ENCODE measurements at regions not wholly inside any gene's neighbourhood (a gene's known extent, or its start where the extent isn't known, plus 50 kb on each side); places are given as distances from the start of the nearest gene placed in this dataset.

DNA sequence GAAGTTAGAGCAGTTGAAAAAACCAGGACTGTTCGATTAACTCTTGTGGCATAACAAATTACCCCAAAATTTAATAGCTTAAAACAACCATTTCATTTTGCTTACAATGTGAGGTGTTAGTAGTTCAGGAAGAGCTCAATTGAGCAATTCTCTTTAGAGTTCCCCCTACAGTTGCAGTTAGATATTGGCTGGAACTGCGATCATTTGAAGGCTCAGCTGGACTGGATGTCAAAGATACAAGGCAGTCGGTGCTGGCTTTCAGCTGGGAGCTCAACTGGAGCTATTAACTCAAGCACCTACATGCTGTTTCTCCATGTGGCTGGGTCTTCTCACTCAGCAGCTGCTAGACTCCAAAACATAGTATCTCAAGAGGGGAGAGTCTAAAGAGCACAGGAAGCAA is 96.0 kb upstream of the LOC128125822 start:
- H3K4me2 ChIP-seq, result no peak overlapping the region
- peak overlapping the region; percentile 26 for H3K27ac ChIP-seq
- H3K9me2 ChIP-seq (replicated peaks; ENCODE audit: insufficient read depth), result no peaks in the 10 kb centered on the region
- no peaks in the 10 kb centered on the region for H3K79me2 ChIP-seq
- H3K27me3 ChIP-seq, result no peaks in the 10 kb centered on the region
- no peaks in the 10 kb centered on the region for H3K36me3 ChIP-seq (replicated peaks; ENCODE audit: insufficient read depth, low read depth)
- H2AFZ ChIP-seq, result no peak overlapping the region
- H3K4me3 ChIP-seq, result no peak overlapping the region
- H3K9me3 ChIP-seq (ENCODE audit: low read depth), result no peaks in the 10 kb centered on the region
- TF ChIP-seq, protein P1, sequence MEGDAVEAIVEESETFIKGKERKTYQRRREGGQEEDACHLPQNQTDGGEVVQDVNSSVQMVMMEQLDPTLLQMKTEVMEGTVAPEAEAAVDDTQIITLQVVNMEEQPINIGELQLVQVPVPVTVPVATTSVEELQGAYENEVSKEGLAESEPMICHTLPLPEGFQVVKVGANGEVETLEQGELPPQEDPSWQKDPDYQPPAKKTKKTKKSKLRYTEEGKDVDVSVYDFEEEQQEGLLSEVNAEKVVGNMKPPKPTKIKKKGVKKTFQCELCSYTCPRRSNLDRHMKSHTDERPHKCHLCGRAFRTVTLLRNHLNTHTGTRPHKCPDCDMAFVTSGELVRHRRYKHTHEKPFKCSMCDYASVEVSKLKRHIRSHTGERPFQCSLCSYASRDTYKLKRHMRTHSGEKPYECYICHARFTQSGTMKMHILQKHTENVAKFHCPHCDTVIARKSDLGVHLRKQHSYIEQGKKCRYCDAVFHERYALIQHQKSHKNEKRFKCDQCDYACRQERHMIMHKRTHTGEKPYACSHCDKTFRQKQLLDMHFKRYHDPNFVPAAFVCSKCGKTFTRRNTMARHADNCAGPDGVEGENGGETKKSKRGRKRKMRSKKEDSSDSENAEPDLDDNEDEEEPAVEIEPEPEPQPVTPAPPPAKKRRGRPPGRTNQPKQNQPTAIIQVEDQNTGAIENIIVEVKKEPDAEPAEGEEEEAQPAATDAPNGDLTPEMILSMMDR (IDR thresholded peaks at IDR 0.05; ENCODE audit: poor library complexity), result no peak
- TF ChIP-seq EZH2 (IDR thresholded peaks at IDR 0.05; ENCODE audit: borderline replicate concordance) (no peak), EZH2phosphoT487 (IDR thresholded peaks at IDR 0.05; ENCODE audit: low read depth, severe bottlenecking, unreplicated experiment) (no peak)
- no peaks in the 10 kb centered on the region for H4K20me1 ChIP-seq (ENCODE audit: insufficient read depth, poor library complexity, severe bottlenecking)
- DNase-seq (ENCODE audit: low spot score), result peak; percentile 25
- WGBS (ENCODE audit: low lambda C conversion rate, missing lambda C conversion rate), result 48% methylated on average over 3 of the region's 3 CpGs
- no peaks in the 10 kb centered on the region for H3K4me1 ChIP-seq (ENCODE audit: insufficient read depth)

DNA sequence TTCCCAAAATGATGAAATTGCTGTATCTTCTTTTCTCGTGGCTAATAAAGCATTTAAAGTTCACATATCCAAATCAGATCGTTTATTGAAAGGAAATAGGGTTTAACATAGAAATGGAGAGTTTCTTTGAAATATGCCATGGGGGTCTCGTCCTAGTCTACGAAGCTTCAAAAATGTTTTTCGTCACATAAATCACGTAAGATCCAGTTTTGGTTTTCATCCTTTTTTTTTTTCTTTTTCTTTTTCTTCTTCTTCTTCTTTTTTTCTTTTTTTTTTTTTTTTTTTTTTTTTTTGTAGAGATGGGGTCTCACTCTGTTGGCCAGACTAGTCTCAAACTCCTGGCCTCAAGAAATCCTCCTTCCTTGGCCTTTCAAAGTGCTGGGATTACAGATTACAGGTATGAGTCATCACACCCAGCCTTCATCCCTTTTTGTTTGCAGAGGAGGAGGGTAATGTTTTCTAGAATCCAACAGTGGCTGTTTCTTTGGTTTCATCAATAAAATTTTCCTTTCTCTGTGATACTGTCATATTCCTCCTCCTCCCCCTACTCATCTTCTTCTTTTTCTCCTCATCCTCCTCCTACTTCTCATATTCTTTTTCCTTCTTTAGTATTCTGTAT is 94.7 kb upstream of the LOC128125822 start:
- DNase-seq (ENCODE audit: low spot score), result no peak
- no peaks in the 10 kb centered on the region for H3K79me2 ChIP-seq
- H3K9me2 ChIP-seq (replicated peaks; ENCODE audit: insufficient read depth), result no peaks in the 10 kb centered on the region
- H4K20me1 ChIP-seq (ENCODE audit: insufficient read depth, poor library complexity, severe bottlenecking), result no peaks in the 10 kb centered on the region
- no peaks in the 10 kb centered on the region for H3K4me1 ChIP-seq (ENCODE audit: insufficient read depth)
- WGBS (ENCODE audit: low lambda C conversion rate, missing lambda C conversion rate), result 95% methylated on average over 6 of the region's 6 CpGs
- no peak overlapping the region for H3K27ac ChIP-seq
- no peaks in the 10 kb centered on the region for H3K9me3 ChIP-seq (ENCODE audit: low read depth)
- H2AFZ ChIP-seq, result no peak overlapping the region
- H3K27me3 ChIP-seq, result no peaks in the 10 kb centered on the region
- TF ChIP-seq EZH2 (IDR thresholded peaks at IDR 0.05; ENCODE audit: borderline replicate concordance), result no peak
- TF ChIP-seq, protein P1 (IDR thresholded peaks at IDR 0.05; ENCODE audit: poor library complexity), result no peak
- TF ChIP-seq EZH2phosphoT487 (IDR thresholded peaks at IDR 0.05; ENCODE audit: low read depth, severe bottlenecking, unreplicated experiment), result no peak
- no peak overlapping the region for H3K4me2 ChIP-seq
- no peaks in the 10 kb centered on the region for H3K36me3 ChIP-seq (replicated peaks; ENCODE audit: insufficient read depth, low read depth)
- no peak overlapping the region for H3K4me3 ChIP-seq

DNA sequence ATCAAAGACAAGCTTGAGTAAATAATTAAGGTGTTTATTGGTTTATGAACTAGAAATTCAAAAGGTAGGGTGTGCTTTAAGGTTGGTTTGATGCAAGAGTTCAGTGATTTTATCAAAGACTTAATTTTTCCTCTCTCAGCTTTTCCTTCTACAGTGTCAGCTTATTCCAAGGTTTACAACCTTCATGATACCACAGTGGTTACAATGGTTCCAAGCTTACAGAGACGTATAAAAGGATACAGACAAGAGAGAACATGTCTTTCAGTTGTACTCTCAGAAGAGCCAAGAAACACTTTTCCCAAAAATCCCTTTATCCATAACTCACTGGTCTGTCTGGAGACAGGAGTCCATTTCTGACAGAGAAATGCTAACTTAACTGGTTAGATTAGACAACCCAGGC is 93.5 kb upstream of the LOC128125822 start:
- Histone ChIP-seq H3K27me3 (no peaks in the 10 kb centered on the region), H3K9me2 (replicated peaks; ENCODE audit: insufficient read depth) (no peaks in the 10 kb centered on the region), H3K36me3 (replicated peaks; ENCODE audit: insufficient read depth, low read depth) (no peaks in the 10 kb centered on the region), H3K4me2 (no peak overlapping the region), H4K20me1 (ENCODE audit: insufficient read depth, poor library complexity, severe bottlenecking) (no peaks in the 10 kb centered on the region), H2AFZ (no peak overlapping the region), H3K4me1 (ENCODE audit: insufficient read depth) (no peaks in the 10 kb centered on the region), H3K9me3 (ENCODE audit: low read depth) (no peaks in the 10 kb centered on the region), H3K79me2 (no peaks in the 10 kb centered on the region), H3K4me3 (no peak overlapping the region), H3K27ac (peak overlapping the region; percentile 21)
- DNase-seq (ENCODE audit: low spot score), result no peak
- TF ChIP-seq EZH2 (IDR thresholded peaks at IDR 0.05; ENCODE audit: borderline replicate concordance) (no peak), EZH2phosphoT487 (IDR thresholded peaks at IDR 0.05; ENCODE audit: low read depth, severe bottlenecking, unreplicated experiment) (no peak)
- TF ChIP-seq, protein P1 (IDR thresholded peaks at IDR 0.05; ENCODE audit: poor library complexity), result no peak
- 63% methylated on average over 1 of the region's 1 CpG for WGBS (ENCODE audit: low lambda C conversion rate, missing lambda C conversion rate)

Measured in hepatocyte (in vitro differentiated cells).